PC-3 (cell line): ENCODE measurements at regions not wholly inside any gene's neighbourhood (a gene's known extent, or its start where the extent isn't known, plus 50 kb on each side); places are given as distances from the start of the nearest gene placed in this dataset.

Experiments used
- ATAC-seq: fragments of 200-7000 bp; cut with Tn5 transposase; 2 replicates; pipeline ENCODE4 v1.9.1; 2020; ENCODE audit warnings: mild to moderate bottlenecking, moderate library complexity
- BruUV-seq: library from RNA; stranded (reverse); fragments of 400-500 nt; replicated peaks from 2 replicates; lab custom pipeline; 2021; lab: Mats Ljungman, UMichigan
- CTCF ChIA-PET: fragments of 300-600 bp; sonication (Branson Sonifier 250); formaldehyde crosslinking; loops from one replicate; lab custom pipeline; 2022; ENCODE audit warnings: antibody characterized with exemption; lab: Charles Lee
- POLR2A ChIA-PET: fragments of 300-600 bp; sonication (Branson Sonifier 250); formaldehyde crosslinking; loops from one replicate; lab custom pipeline; 2022; ENCODE audit warnings: antibody characterized with exemption; ENCODE audit not compliant: unreplicated experiment; lab: Charles Lee
- DNase-seq: peaks from one replicate; pipeline ENCODE4 v3.0.0-alpha.2; 2015
- H2AFZ ChIP-seq: fragments of 300-600 bp; sonication (generic); 2 replicates; pipeline ENCODE4 v1.6.0; 2016; ENCODE audit warnings: antibody characterized with exemption, low read length
- H3F3A ChIP-seq: fragments of 300-600 bp; sonication (generic); one replicate; pipeline ENCODE4 v1.6.0; 2017; ENCODE audit warnings: antibody characterized with exemption, low read length, control low read depth, mild to moderate bottlenecking; ENCODE audit not compliant: unreplicated experiment
- H3K27ac ChIP-seq: fragments of 300-600 bp; sonication (generic); 2 replicates; pipeline ENCODE4 v1.5.1; 2016; ENCODE audit warnings: mild to moderate bottlenecking, low read length
- H3K27me3 ChIP-seq: fragments of 300-600 bp; sonication (generic); 2 replicates; pipeline ENCODE4 v1.6.1; 2016; ENCODE audit warnings: low read length, mixed read lengths
- H3K36me3 ChIP-seq: fragments of 300-600 bp; sonication (generic); 2 replicates; pipeline ENCODE4 v1.6.1; 2016; ENCODE audit warnings: low read depth, mixed run types, low read length, mixed read lengths
- H3K4me1 ChIP-seq: fragments of 300-600 bp; sonication (generic); 2 replicates; pipeline ENCODE4 v1.5.1; 2016; ENCODE audit warnings: low read length; ENCODE audit not compliant: insufficient read depth
- H3K4me2 ChIP-seq: fragments of 300-600 bp; sonication (generic); 2 replicates; pipeline ENCODE4 v1.6.0; 2016; ENCODE audit warnings: low read length
- H3K4me3 ChIP-seq: fragments of 300-600 bp; sonication (generic); 2 replicates; pipeline ENCODE4 v1.5.1; 2016; ENCODE audit warnings: mild to moderate bottlenecking, low read length, mixed read lengths
- H3K79me2 ChIP-seq: fragments of 300-600 bp; sonication (generic); 2 replicates; pipeline ENCODE4 v1.6.1; 2017; ENCODE audit warnings: low read length, mixed read lengths
- H3K9ac ChIP-seq: fragments of 300-600 bp; sonication (generic); 2 replicates; pipeline ENCODE4 v1.6.0; 2016; ENCODE audit warnings: mild to moderate bottlenecking, low read length
- H3K9me2 ChIP-seq: fragments of 300-600 bp; sonication (generic); replicated peaks from 2 replicates; pipeline ENCODE4 v1.6.1; 2016; ENCODE audit warnings: mixed run types, low read length, mixed read lengths
- H3K9me3 ChIP-seq: fragments of 300-600 bp; sonication (generic); 2 replicates; pipeline ENCODE4 v1.6.1; 2016; ENCODE audit warnings: low read length, mixed read lengths
- H4K20me1 ChIP-seq: fragments of 300-600 bp; sonication (generic); 2 replicates; pipeline ENCODE4 v1.6.1; 2016; ENCODE audit warnings: low read length, mixed read lengths
- CTCF ChIP-seq: fragments of 300-600 bp; sonication (generic); conservative IDR thresholded peaks from 2 replicates; pipeline ENCODE4 v1.5.1; 2017; ENCODE audit warnings: antibody characterized with exemption, low read depth, mild to moderate bottlenecking, low read length
- EZH2 ChIP-seq: fragments of 300-600 bp; sonication (generic); IDR thresholded peaks from one replicate; pipeline ENCODE4 v1.6.1; 2017; ENCODE audit warnings: antibody characterized with exemption, mild to moderate bottlenecking, low read length; ENCODE audit not compliant: unreplicated experiment
- EZH2phosphoT487 ChIP-seq: fragments of 300-600 bp; sonication (generic); IDR thresholded peaks from 2 replicates; pipeline ENCODE4 v1.6.1; 2018; ENCODE audit warnings: mild to moderate bottlenecking, antibody characterized with exemption, low read length, borderline replicate concordance
- intact Hi-C: fragments of 100-400 bp; cut with micrococcal nuclease; formaldehyde crosslinking; loops from 2 replicates; pipeline ENCODE4 v1.9.0; 2023

- no peaks in the 10 kb centered on the region for H3K79me2 ChIP-seq
- H3K4me1 ChIP-seq, result no peaks in the 10 kb centered on the region
- intact Hi-C loops, result no loop called here
- BruUV-seq, result no TSS peak
- ATAC-seq (no peak), DNase-seq (no peak)
- H3F3A ChIP-seq, result no peaks in the 10 kb centered on the region
- H3K9me2 ChIP-seq, result no peaks in the 10 kb centered on the region
- CTCF ChIA-PET, result no interaction called here
- no peaks in the 10 kb centered on the region for H3K9me3 ChIP-seq
- no peak overlapping the region for H3K4me3 ChIP-seq
- no peaks in the 10 kb centered on the region for H4K20me1 ChIP-seq
- TF ChIP-seq EZH2phosphoT487 (no peak), CTCF (no peak), EZH2 (no peak)
- POLR2A ChIA-PET, result no interaction called here
- no peak overlapping the region for H3K4me2 ChIP-seq
- no peak overlapping the region for H2AFZ ChIP-seq
- no peaks in the 10 kb centered on the region for H3K36me3 ChIP-seq
- no peak overlapping the region for H3K9ac ChIP-seq
- no peak overlapping the region for H3K27ac ChIP-seq
- H3K27me3 ChIP-seq, result no peaks in the 10 kb centered on the region
These were observed 307.6 kb upstream of the NBEA start for GRCh38 chr13:34634448-34634847.

- ATAC-seq (no peak), DNase-seq (no peak)
- Histone ChIP-seq H4K20me1 (no peaks in the 10 kb centered on the region), H3K27ac (no peak overlapping the region), H3K27me3 (no peaks in the 10 kb centered on the region), H3K9me2 (no peaks in the 10 kb centered on the region), H3K79me2 (no peaks in the 10 kb centered on the region), H3K4me2 (no peak overlapping the region), H3F3A (no peaks in the 10 kb centered on the region), H3K9me3 (no peaks in the 10 kb centered on the region), H3K4me3 (no peak overlapping the region), H2AFZ (no peak overlapping the region), H3K4me1 (no peaks in the 10 kb centered on the region), H3K36me3 (no peaks in the 10 kb centered on the region), H3K9ac (no peak overlapping the region)
- TF ChIP-seq EZH2 (no peak), CTCF (no peak), EZH2phosphoT487 (no peak)
- BruUV-seq, result no TSS peak
- POLR2A ChIA-PET, result no interaction called here
- CTCF ChIA-PET, result no interaction called here
- intact Hi-C loops, result no loop called here
These were observed 304.9 kb upstream of the NBEA start for GRCh38 chr13:34637138-34637537.

- DNase-seq (no peak), ATAC-seq (no peak)
- intact Hi-C loops, result no loop called here
- BruUV-seq, result no TSS peak
- no peaks in the 10 kb centered on the region for H4K20me1 ChIP-seq
- H3K27ac ChIP-seq, result no peak overlapping the region
- ChIA-PET POLR2A (no interaction called here), CTCF (no interaction called here)
- H3K4me1 ChIP-seq, result no peaks in the 10 kb centered on the region
- no peaks in the 10 kb centered on the region for H3K9me2 ChIP-seq
- no peak for TF ChIP-seq EZH2phosphoT487
- TF ChIP-seq EZH2, result no peak
- TF ChIP-seq CTCF, result no peak
- H2AFZ ChIP-seq, result no peak overlapping the region
- no peaks in the 10 kb centered on the region for H3K9me3 ChIP-seq
- no peaks in the 10 kb centered on the region for H3K36me3 ChIP-seq
- no peak overlapping the region for H3K4me3 ChIP-seq
- H3K4me2 ChIP-seq, result no peak overlapping the region
- no peaks in the 10 kb centered on the region for H3K27me3 ChIP-seq
- H3K79me2 ChIP-seq, result no peaks in the 10 kb centered on the region
- no peaks in the 10 kb centered on the region for H3F3A ChIP-seq
- H3K9ac ChIP-seq, result no peak overlapping the region
These were observed 304.4 kb upstream of the NBEA start for GRCh38 chr13:34637636-34638035.
